ENCODE measurements at regions not wholly inside any gene's neighbourhood (a gene's known extent, or its start where the extent isn't known, plus 50 kb on each side); places are given as distances from the start of the nearest gene placed in this dataset.

GRCh38 chr6:81856872-81857271 lies 104.4 kb upstream of the TENT5A start:
- no peak for DNase-seq

- DNase-seq, result no peak
Measured at GRCh38 chr6:81854474-81854873, 102.0 kb upstream of the TENT5A start.

GRCh38 chr6:81853975-81854374 lies 101.5 kb upstream of the TENT5A start:
- DNase-seq, result no peak

GRCh38 chr6:81849248-81849647 lies 96.8 kb upstream of the TENT5A start:
- no peak for DNase-seq

GRCh38 chr6:81847866-81848265 lies 95.4 kb upstream of the TENT5A start:
- DNase-seq, result no peak

GRCh38 chr6:81844686-81845085 lies 92.2 kb upstream of the TENT5A start:
- peak; percentile 24 for DNase-seq

GRCh38 chr6:81843302-81843701 lies 90.8 kb upstream of the TENT5A start:
- no peak for DNase-seq

- DNase-seq, result no peak
Measured at GRCh38 chr6:81842254-81842653, 89.8 kb upstream of the TENT5A start.

GRCh38 chr6:81838724-81839426 lies 86.4 kb upstream of the TENT5A start:
- DNase-seq, result no peak

GRCh38 chr6:81838031-81838430 lies 85.5 kb upstream of the TENT5A start:
- DNase-seq, result no peak

GRCh38 chr6:81834141-81834681 lies 81.7 kb upstream of the TENT5A start:
- DNase-seq, result peak; percentile 77

- DNase-seq, result no peak
Measured at GRCh38 chr6:81832304-81832703, 79.8 kb upstream of the TENT5A start.

- no peak for DNase-seq
Measured at GRCh38 chr6:81831274-81831673, 78.8 kb upstream of the TENT5A start.

- no peak for DNase-seq
Measured at GRCh38 chr6:81826784-81827183, 74.3 kb upstream of the TENT5A start.

- no peak for DNase-seq
Measured at GRCh38 chr6:81822568-81822967, 70.1 kb upstream of the TENT5A start.

- no peak for DNase-seq
Measured at GRCh38 chr6:81821449-81821848, 69.0 kb upstream of the TENT5A start.

GRCh38 chr6:81820980-81821379 lies 68.5 kb upstream of the TENT5A start:
- no peak for DNase-seq

GRCh38 chr6:81820422-81820821 lies 67.9 kb upstream of the TENT5A start:
- no peak for DNase-seq

- no peak for DNase-seq
Measured at GRCh38 chr6:81819767-81820166, 67.3 kb upstream of the TENT5A start.

GRCh38 chr6:81818901-81819361 lies 66.5 kb upstream of the TENT5A start:
- no peak for DNase-seq

GRCh38 chr6:81816380-81816779 lies 63.9 kb upstream of the TENT5A start:
- no peak for DNase-seq

- peak; percentile 16 for DNase-seq
Measured at GRCh38 chr6:81814370-81815076, 62.0 kb upstream of the TENT5A start.

GRCh38 chr6:81813305-81813704 lies 60.8 kb upstream of the TENT5A start:
- DNase-seq, result no peak

GRCh38 chr6:81812401-81812800 lies 59.9 kb upstream of the TENT5A start:
- DNase-seq, result no peak

All from fibroblast of skin of right quadriceps (primary cell).